ENCODE measurements at regions not wholly inside any gene's neighbourhood (a gene's known extent, or its start where the extent isn't known, plus 50 kb on each side); places are given as distances from the start of the nearest gene placed in this dataset.

DNA sequence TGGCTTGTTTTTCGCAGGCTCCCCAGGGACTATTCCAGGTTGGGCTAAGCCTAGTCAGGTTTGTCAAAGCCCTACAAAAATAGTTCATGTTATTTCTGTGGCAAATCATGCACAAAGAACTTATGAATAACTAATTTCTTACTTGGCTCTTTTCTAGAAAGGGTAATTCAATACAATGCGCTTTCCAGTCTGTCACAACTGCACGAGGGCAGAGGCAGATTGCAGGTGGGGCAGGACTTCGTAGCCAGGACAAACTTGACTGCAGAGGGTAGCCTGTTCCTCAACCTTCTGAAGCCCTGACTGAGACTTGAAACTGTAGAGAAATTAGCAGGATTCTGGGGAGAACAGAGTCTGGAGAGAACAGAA, 253.5 kb downstream of the QKI start:
- TF ChIP-seq EZH2phosphoT487 (IDR thresholded peaks at IDR 0.05; ENCODE audit: low read depth), result no peak
- TF ChIP-seq, protein P1, sequence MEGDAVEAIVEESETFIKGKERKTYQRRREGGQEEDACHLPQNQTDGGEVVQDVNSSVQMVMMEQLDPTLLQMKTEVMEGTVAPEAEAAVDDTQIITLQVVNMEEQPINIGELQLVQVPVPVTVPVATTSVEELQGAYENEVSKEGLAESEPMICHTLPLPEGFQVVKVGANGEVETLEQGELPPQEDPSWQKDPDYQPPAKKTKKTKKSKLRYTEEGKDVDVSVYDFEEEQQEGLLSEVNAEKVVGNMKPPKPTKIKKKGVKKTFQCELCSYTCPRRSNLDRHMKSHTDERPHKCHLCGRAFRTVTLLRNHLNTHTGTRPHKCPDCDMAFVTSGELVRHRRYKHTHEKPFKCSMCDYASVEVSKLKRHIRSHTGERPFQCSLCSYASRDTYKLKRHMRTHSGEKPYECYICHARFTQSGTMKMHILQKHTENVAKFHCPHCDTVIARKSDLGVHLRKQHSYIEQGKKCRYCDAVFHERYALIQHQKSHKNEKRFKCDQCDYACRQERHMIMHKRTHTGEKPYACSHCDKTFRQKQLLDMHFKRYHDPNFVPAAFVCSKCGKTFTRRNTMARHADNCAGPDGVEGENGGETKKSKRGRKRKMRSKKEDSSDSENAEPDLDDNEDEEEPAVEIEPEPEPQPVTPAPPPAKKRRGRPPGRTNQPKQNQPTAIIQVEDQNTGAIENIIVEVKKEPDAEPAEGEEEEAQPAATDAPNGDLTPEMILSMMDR (IDR thresholded peaks at IDR 0.05; ENCODE audit: low read depth, low read length), result peak; percentile 4; the same call in 1 of the 2 replicates
- Histone ChIP-seq H3K27ac (ENCODE audit: low read length) (peak overlapping the region; percentile 99), H3K79me2 (ENCODE audit: low read length) (no peaks in the 10 kb centered on the region), H3K4me3 (ENCODE audit: low read length) (peak overlapping the region; percentile 49), H3K9me3 (ENCODE audit: insufficient read depth, low read length) (no peaks in the 10 kb centered on the region; the same call in 1 of the 2 replicates), H3K9ac (ENCODE audit: low read length) (peak overlapping the region; percentile 69), H3K4me2 (ENCODE audit: low read length) (peak overlapping the region; percentile 93), H4K20me1 (ENCODE audit: insufficient read depth, low read length) (no peaks in the 10 kb centered on the region), H3K36me3 (replicated peaks; ENCODE audit: low read depth, low read length) (no peaks in the 10 kb centered on the region), H2AFZ (ENCODE audit: low read depth, low read length) (no peak overlapping the region), H3K4me1 (ENCODE audit: low read length) (peaks cover 62% of the 10 kb centered on the region), H3K27me3 (ENCODE audit: low read depth, low read length) (no peaks in the 10 kb centered on the region)

DNA sequence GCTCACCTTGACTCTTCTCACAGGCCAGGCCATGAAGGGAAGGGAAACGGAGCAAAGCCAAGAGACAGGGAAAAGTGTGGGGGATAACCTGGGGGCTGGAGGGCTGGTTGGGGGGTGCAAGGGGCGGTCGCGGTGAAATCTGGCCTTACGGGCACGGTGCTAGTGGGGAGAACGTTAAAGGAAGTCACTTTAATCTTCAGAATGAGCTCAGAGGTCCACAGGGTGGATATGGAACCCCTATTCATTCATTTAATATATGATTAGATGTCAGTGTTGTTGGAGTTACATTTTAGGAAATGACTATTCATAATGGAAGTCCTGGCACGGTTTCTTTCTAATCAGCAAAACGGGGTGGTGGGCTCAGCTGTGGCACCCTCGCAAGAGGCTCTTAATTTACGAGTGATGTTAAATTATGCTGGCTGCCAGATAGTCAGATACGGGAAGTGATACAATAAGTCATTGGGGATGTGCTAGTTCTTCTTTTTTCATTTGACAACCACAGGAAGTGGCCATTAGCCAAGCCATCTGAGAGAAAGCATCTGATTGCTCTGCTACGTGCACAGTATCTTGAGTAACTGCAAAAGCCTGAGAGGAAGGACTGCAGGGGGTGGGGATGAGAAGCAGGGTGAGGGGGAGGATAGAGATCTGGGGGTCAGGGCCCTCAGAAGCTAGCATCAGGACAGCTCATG, 253.0 kb downstream of the QKI start:
- H3K9ac ChIP-seq (ENCODE audit: low read length), result peak overlapping the region; percentile 73
- peak overlapping the region; percentile 93 for H3K4me2 ChIP-seq (ENCODE audit: low read length)
- TF ChIP-seq, protein P1 (IDR thresholded peaks at IDR 0.05; ENCODE audit: low read depth, low read length), result no peak
- no peak for TF ChIP-seq EZH2phosphoT487 (IDR thresholded peaks at IDR 0.05; ENCODE audit: low read depth)
- no peaks in the 10 kb centered on the region for H3K27me3 ChIP-seq (ENCODE audit: low read depth, low read length)
- H2AFZ ChIP-seq (ENCODE audit: low read depth, low read length), result peak overlapping the region; percentile 14; the same call in 1 of the 2 replicates
- H4K20me1 ChIP-seq (ENCODE audit: insufficient read depth, low read length), result no peaks in the 10 kb centered on the region
- peak overlapping the region; percentile 49 for H3K4me3 ChIP-seq (ENCODE audit: low read length)
- no peaks in the 10 kb centered on the region for H3K79me2 ChIP-seq (ENCODE audit: low read length)
- no peaks in the 10 kb centered on the region; the same call in 1 of the 2 replicates for H3K9me3 ChIP-seq (ENCODE audit: insufficient read depth, low read length)
- no peaks in the 10 kb centered on the region for H3K36me3 ChIP-seq (replicated peaks; ENCODE audit: low read depth, low read length)
- peak overlapping the region; percentile 99 for H3K27ac ChIP-seq (ENCODE audit: low read length)
- H3K4me1 ChIP-seq (ENCODE audit: low read length), result peaks cover 62% of the 10 kb centered on the region

DNA sequence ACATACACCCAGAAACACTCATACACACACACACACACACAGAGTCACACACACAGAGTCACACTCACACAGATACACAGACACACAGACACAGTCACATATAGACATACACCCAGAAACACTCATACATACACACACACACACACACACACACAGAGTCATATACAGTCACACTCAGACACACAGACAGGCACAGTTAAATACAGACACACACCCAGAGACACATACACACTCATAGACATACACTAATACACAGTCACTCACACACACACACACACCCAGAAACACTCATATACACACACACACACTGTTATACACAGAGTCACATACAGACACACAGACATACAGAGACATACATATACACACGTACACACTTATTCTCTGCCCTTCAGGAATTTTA, 250.9 kb downstream of the QKI start:
- no peak overlapping the region for H3K9ac ChIP-seq (ENCODE audit: low read length)
- H3K4me2 ChIP-seq (ENCODE audit: low read length), result no peak overlapping the region
- no peaks in the 10 kb centered on the region for H3K27me3 ChIP-seq (ENCODE audit: low read depth, low read length)
- H3K9me3 ChIP-seq (ENCODE audit: insufficient read depth, low read length), result no peaks in the 10 kb centered on the region
- no peak overlapping the region for H2AFZ ChIP-seq (ENCODE audit: low read depth, low read length)
- no peak for TF ChIP-seq EZH2phosphoT487 (IDR thresholded peaks at IDR 0.05; ENCODE audit: low read depth)
- TF ChIP-seq, protein P1 (IDR thresholded peaks at IDR 0.05; ENCODE audit: low read depth, low read length), result no peak
- no peak overlapping the region for H3K27ac ChIP-seq (ENCODE audit: low read length)
- no peaks in the 10 kb centered on the region for H3K36me3 ChIP-seq (replicated peaks; ENCODE audit: low read depth, low read length)
- peaks cover 70% of the 10 kb centered on the region for H3K4me1 ChIP-seq (ENCODE audit: low read length)
- H3K79me2 ChIP-seq (ENCODE audit: low read length), result no peaks in the 10 kb centered on the region
- H3K4me3 ChIP-seq (ENCODE audit: low read length), result no peak overlapping the region
- H4K20me1 ChIP-seq (ENCODE audit: insufficient read depth, low read length), result no peaks in the 10 kb centered on the region

DNA sequence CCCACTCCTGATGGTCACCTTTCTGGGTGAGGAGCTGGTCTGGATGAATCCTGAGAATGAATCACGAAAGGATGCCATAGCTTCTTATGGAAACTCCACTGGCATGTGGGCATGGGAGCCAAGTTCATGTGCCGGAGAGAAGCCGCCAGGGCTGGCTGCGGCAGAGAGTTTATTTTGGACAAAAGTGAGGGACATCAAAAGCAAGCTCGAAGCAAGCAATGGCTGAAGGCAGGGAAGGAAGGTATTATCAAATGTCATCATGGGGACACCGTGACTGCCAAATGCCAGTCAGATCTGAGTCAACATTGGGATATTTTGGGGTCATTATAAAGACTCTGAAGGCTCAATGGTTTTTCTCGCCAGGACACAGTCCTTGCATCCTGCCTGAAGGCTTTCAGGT, 249.1 kb downstream of the QKI start:
- no peak overlapping the region for H3K9ac ChIP-seq (ENCODE audit: low read length)
- H3K27ac ChIP-seq (ENCODE audit: low read length), result no peak overlapping the region
- H4K20me1 ChIP-seq (ENCODE audit: insufficient read depth, low read length), result no peaks in the 10 kb centered on the region
- peaks cover 57% of the 10 kb centered on the region for H3K4me1 ChIP-seq (ENCODE audit: low read length)
- no peaks in the 10 kb centered on the region for H3K36me3 ChIP-seq (replicated peaks; ENCODE audit: low read depth, low read length)
- no peak overlapping the region for H2AFZ ChIP-seq (ENCODE audit: low read depth, low read length)
- H3K4me2 ChIP-seq (ENCODE audit: low read length), result no peak overlapping the region
- no peaks in the 10 kb centered on the region for H3K79me2 ChIP-seq (ENCODE audit: low read length)
- no peak overlapping the region for H3K4me3 ChIP-seq (ENCODE audit: low read length)
- no peaks in the 10 kb centered on the region for H3K9me3 ChIP-seq (ENCODE audit: insufficient read depth, low read length)
- TF ChIP-seq, protein P1 (IDR thresholded peaks at IDR 0.05; ENCODE audit: low read depth, low read length), result no peak
- no peak for TF ChIP-seq EZH2phosphoT487 (IDR thresholded peaks at IDR 0.05; ENCODE audit: low read depth)
- H3K27me3 ChIP-seq (ENCODE audit: low read depth, low read length), result no peaks in the 10 kb centered on the region
